Stimulated activated naive CD4-positive, alpha-beta T cell treated with Interleukin-2 at 50 U/mL for 16 hours (primary cell): ENCODE measurements at regions not wholly inside any gene's neighbourhood (a gene's known extent, or its start where the extent isn't known, plus 50 kb on each side); places are given as distances from the start of the nearest gene placed in this dataset.

Experiments used
- DNase-seq: peaks from one replicate; lab custom pipeline; 2025; lab: John Stamatoyannopoulos, UW

DNA sequence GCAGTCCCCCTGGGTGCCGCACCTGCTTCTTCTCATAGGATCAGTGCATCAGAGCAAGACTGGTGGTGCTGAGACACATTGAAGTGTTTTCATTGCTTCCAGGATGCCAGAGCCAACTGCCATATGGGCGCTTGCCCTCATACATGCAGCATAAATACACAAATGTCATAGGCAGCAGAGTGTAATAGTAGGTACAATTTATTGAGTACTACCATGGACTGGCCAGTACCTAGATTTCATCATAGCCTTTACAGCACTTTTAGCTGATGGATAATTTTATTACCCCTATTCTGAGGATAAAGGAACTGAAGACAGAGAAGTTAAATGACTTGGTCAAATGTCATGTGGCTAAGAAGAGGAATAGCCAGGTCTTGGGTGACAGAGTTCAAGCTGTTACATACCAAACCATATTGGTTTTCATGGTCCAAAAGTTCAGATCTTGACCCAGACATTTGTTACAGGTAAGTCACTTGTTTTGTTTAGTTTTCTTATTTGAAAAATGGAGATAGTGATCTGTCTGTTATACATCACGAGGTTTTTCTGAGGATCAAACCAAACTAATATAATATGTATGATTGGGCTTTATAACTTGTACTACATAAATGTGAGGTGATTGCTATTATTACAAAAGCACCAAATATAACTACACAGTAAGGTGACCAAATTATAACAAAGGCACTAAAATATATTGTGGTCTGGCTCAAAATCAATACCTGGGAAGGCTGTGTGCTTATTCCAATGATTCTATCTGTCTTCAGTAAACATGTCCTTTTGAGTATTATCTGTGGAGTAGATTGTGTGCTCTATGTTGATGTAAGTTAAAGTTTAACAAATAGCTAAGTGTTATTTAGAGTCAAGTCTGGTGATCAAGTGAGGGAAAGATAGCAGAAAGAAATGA is 151.9 kb upstream of the CYRIA start:
- DNase-seq: no peak

DNA sequence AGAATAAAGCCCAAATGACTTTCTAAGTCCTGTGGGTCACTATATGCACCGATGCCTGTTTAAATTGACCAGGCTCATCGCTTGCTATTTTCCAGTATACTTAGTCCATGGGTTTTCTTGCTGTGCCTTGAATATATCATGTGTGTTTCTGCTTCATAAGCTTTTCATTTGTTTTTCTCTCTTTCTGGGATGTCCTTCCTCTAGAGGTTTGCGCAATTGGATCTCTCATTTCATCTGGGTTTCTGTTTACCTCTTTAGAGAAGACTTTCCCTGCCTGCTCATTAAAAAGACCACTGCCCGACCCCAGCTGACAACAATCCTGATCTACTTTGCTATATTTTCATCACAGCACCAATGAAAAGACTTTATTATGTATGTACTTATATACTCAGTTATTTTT is 150.9 kb upstream of the CYRIA start:
- DNase-seq: no peak

DNA sequence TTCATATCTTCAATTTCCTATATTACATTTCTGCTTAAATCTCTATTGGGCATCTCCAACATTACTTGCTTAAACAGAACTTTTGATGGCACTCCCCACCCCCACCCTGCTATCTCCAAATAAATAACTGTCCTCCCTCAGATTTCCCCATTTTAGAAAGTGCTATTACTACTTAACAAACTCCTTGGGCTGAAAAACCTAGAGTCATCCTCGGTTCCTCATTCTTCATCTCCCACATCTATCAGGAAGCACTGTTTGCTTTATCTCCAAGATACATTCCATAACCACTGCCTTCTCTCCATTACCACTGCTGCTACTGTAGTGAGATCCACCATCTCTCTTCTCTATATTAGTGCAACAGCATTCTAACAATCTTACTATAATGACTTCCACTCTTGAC is 150.4 kb upstream of the CYRIA start:
- no peak for DNase-seq

DNA sequence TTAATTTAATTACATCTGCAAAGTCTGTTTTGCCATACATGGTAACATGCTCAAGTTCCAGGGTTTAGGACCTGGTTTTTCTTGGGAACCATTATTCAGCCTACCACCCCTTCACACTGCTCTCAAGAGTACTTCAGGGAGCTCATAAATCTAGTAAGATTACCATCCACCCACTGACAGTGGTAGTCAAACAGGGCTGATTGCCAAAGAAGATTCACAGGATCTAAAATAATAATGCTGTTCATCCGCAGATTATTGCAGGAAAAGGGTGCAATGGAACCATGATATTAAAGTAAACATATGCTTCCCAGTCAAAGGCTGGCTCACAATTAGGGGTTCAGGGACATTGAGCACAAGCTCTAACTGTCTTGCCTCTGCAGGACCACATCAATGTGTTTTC is 148.0 kb upstream of the CYRIA start:
- no peak for DNase-seq

DNA sequence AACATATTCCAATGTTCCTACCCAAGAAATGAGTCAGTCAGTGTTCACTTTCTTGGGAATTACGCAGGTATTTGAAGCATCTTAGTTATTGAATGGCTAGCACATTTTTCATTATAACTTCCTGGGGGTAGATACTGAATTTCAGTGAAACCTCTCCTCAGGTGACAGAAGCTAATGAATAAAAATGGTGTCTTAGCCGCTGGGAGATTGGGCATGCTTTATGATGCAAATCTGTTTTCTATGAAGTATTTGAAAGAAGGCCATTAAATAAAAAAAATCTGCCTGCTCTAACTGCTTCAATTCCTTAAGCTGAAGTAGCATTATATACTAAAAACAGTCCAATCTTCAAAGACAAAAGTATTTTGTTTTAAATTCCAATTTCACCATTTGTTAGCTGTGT is 132.8 kb upstream of the CYRIA start:
- DNase-seq: no peak

DNA sequence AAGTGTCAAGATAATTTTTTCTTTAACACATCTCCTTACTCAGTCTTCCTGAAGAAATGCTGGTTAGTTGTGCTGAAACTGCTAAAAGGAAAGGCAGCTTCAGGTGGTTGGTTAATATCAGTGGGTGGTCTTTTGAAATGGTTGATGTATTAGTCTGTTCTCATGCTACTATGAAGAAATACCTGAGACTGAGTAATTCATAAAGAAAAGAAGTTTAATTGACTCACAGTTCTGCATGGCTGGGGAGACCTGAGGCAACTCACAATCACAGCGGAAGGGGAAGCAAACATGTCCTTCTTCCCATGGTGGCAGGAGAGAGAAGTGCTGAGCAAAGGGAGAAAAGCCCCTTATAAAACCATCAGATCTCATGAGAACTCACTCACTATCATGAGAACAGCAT is 125.9 kb upstream of the CYRIA start:
- DNase-seq: no peak

DNA sequence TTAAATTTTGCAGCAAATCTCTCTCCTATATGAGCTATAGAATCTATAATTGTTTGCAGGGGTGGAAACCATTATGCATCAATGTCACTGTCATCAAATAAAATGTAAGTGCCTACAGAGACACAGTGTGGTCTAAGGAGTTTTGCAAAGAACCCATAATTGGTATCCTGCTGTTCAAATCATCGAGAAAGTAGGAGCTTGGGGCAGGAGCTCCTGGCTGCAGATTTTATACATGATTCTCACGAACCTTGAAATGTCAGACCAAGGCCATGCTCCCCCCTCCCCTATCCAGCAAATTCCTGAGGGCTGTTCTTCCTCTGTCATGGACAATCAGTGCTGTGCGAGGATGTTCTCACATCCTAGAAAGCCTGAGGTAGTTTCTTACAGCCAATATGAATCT is 119.5 kb upstream of the CYRIA start:
- DNase-seq: no peak

DNA sequence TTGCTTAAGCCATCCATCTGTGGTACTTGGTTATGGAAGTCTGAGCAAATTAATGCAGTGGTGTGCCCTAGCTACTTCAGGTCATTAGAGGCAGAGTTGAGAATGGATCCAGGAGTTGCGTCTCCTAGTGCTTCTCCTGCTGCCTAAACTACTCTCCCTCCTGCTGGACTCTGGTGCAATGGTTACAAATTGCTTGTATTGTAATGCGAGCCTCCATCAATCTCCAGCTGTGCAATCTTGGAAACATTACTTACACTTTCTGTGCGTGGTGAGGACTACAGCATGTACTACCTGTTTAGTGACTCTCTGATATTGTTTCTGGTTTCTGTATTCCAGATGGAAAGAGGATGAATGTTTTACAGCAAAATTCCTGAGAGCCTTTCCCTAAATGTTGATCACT is 119.0 kb upstream of the CYRIA start:
- DNase-seq: no peak

DNA sequence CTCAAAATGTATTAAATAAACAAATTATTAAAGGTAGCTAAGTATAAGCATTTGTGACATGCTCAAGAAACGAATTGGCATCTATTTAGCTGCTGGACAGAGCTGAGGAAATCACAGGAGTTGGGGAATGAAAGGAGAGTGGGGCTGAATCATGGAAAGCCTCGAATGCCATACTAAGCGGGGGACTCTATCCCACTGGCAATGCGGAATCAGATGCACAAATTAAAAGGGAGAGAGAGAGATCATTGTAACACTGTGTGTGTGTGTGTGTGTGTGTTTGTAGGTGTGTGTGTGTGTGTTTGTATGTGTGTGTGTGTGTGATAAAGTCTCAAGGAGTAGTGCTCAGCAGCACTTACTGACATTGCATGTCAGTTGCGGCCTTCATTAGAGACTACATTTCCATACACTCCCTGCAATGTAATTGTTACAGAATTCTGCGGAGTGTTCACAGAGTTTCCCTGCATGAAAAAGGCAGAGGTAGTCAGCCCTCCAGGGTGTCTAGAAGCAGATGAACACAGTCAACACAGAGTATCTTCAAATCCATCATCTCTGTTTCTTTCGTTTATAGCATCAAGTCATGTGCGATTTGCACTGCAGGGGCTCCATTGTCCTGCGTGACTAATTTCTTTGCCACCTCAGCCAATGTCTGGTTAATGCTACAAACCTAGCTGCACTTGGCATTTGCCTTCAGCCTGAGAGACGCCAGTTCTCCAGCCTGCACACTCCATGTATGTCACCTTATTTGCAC is 111.7 kb upstream of the CYRIA start:
- no peak for DNase-seq

DNA sequence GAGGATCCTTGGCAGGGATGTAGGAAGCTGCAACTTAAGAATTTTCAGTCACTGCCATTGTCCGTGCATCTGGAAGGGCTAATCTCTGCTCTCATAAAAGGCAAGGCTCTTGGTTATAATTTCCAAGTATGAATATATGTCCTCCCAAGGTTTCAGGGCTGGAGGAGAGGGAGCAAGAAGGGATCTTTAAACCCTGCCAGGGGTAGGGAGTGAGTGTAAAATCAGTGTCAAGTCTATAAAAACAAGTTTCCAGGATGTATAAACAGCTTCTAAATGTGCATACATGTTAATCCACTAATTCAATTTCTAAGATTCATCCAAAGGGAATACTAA is 110.2 kb upstream of the CYRIA start:
- DNase-seq: no peak

DNA sequence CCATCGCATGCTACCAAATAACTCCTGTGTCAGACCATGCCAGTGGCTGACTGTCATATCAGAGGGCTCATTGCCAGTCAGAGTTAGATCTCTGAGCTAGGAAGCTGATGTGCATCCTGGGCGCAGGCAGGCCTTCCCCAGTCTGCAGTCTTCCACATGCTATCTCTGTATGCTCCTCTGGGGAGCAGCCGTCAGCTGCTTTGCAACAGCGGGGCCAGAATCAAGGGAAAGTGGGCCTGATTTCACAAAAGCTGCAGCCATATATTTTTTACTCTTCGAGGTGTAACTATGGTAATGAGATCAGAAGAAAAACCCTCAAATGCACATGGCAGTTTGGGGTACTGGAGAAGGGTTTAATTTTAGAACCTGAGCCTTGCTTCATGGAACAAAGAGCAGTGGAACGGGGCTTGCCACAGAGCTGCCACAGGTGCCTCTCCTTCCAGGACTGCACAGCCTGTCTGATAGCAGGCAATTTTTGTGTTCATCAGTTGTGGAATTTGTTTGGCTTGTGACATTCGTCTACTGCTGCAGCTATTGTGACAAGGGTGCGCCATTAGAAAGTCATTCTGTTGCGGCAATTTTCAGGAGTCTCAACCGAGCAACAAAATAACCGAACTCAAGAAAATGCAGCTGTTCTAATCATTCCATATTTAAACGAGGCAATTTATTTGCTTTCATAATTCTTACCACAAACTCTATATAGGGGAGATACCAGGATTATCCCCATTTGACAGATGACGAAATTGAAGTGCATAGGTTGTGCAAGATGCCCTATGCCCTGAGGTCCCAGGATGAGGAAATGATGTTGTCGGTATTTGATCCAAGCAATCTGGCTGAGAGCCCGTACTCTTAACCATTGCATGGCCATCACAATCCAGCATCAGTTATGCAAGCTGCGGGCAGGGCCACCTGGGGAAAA is 109.6 kb upstream of the CYRIA start:
- no peak for DNase-seq

DNA sequence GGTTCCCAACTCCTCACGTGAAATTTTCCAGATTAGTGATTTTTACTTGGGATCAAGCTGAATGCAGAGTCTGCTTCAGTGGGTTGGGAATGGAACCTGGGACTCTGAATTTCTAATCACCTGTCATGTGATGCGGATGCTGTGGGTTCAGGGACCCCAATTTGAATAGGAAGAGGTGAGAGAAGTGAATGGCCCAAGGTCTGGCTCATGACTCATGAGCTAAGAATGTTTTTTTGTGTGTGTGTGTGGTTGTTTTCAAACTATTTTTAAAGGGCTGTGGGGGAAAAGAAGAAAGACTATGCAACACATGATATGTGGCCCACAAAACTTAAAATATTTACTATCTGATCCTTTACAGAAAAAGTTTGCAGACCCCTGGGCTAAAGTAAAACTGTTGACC is 108.5 kb upstream of the CYRIA start:
- no peak for DNase-seq

DNA sequence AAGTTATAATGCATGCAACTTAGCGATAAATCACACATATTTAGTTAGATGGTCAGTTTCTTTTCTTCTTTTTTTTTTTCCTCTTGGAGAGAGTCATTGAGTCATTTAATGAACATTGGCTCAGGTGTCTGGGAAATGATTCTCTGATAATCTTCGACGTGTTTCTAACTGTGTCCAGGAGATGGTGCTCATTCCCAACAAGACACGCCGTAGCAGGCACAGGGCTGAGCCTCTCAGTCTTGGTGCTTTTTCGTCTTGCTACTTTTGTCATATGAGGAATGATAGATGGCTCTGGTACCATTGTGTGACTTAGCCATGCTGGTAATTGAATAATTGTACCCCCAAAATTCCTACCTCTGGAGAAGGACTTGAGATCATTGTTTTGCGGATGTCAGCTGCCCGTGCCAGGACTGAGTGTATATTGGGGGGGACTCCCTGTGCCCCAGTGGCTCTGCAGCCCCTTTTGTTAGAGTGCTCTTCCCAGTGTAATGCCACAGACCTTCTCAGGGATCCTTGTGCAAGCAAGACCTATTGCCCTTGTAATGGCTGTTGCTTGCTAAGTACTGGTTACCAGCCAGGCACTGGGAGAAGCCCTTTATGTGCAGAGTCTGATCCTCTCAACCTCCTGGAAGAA is 107.6 kb upstream of the CYRIA start:
- no peak for DNase-seq

DNA sequence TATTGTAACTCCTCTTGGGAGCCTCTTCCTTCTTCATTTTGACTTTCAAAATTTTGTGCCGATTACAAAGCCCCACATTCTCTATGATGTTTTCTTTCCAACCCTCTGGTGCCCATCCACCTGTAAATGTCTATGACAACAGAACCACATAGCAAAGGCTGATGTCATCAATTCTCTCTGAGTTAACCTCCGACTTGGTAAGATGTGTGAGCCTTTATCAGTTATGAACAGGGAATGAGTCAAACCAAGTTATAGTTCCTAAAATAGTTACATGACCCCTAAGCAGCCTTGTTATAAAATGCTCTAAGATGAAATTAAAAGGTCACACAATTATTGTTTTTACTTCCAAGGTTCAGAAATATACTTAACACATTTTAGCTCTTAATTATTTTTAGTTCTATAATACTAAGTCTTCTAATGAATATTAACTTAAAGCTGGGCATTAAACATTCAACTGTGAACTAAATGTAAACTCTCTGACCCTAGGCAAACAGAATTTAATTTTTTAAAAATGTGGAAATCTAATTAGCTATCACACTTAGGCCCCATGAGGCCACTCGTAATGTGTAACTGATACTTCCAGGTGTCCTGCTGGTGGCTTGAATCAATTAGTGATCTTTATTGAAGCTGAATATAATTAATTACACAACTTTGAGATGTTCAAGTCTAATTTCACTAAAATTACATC is 102.3 kb upstream of the CYRIA start:
- DNase-seq: no peak

DNA sequence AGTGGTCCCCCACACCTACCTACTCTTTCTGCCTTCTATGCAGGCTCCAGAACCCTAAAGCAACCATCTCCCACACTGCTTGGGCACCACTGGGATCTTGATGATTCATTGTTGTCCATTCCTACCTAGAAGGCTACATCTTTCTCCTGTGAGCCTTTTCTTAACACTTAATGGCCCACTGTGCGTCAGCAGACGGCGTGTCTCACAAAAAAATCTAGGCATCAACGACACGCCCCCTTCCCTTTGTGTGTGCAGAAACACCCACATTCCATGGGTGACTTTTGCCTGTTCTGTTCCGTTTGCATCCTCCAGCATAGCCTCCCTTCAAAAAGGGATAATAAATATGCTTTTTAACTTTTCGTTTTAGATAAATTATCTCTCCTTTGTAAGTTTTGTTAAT is 99.7 kb upstream of the CYRIA start:
- no peak for DNase-seq

DNA sequence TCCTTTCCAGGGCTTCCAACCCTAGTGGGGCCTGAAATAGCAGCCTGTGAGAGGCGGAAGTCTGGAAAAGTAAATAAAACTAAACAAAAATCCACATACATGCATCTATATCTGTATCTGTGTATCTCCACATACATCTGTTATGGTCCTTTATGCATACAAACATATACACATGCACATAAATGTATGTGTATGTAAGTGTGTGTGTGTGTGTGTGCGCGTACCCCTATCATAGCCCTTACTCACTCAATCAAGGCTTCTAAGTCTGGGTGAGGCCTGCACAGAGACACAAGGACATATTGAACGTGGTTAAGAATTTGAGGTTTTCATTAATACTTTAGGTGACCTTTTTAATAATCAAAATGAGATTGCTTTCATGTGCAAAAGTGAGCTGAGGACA is 98.9 kb upstream of the CYRIA start:
- no peak for DNase-seq

DNA sequence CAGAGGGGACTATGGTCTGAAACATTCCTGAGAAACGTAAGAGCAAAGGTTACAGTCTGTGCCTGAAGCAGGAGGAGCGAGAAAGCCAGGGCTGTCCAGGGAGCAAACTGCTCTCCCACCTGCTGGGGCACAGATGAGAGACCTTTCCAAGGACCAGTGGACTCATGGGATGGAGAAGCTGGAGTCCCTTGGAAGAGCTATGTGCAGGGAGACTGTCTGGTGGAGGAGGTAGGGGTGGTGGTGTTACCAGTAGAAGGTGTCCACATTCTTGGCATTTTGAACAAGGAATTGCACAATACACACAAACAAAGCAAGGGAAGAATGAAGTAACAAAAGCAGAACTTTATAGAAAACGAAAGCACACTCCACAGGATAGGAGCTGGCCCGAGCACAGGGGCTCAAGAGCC is 97.9 kb upstream of the CYRIA start:
- DNase-seq: no peak

DNA sequence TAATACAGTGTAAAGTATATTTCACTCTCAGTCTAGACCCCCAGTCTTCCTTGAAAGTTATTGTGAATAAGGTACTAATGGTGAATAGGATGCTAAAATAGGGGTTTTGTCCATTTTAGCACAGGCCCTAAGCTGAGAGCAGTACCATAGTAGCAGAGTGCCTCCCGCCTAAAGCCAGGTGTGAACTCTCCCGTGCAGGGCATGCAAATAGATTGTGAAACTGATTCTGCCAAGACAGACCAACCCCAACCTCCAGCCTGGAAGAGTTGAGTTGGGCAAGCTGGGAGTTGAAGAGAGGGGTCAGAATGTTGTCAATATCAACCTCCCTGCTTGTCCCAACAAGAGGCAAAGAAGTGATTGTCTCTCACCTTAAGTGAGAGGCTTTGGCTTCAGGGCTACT is 97.4 kb upstream of the CYRIA start:
- DNase-seq: no peak

DNA sequence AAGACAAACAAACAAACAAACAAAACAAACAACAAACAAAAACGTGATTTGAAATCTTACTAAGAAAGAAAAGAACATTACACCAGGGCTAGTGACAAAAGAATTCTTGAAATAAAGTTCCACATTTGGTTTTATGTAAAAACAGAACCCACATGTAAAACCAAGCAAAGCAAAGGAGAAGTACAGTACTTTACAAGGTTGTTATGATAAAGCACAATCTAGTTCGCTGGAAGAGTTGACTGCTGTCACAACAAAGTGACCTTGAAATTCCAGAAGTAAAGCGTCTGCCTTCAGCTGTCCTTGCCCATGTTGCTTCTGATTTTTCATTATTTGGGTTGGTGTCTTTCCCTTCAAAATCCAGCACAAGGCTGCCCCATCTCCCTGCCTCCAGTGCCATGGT is 94.8 kb upstream of the CYRIA start:
- no peak for DNase-seq

DNA sequence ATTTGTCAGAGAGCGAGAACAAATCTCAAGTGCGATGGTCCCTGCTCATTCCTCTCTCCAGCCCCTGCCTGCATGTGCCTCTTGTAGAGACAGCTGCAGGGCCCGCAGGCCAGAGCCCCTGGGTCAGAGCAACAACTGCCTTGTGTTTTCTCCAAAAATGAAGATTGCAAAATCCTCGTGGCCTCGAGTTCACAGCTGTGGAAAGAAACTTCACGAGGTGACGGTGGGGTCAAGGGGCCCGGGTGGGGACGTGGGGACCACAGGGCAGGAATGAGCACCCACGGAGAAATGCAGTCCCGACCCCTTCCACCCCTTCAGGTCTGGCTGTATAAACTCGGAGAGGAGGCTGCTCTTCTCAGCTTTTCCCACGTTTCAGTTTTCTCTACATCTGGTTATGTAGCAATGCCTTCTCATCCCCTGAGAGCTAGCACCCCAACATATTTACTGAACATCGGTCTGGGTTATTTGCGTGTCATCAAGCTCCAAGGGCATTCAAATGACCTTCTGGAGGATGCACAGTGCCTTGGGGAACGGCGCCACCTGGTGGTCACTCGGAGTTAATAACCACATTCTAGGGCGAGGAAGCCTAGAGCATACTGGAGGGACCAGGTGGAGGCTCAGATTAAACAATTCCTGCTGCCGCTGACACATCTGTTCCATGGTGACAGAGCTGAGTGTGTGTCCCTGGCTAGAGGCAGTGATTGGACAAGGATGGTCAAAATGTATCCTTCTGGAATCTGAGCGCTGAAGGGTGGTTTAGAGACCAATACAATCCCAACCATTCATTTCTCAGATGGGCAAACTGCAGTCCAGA is 91.4 kb upstream of the CYRIA start:
- peak; percentile 16 for DNase-seq

DNA sequence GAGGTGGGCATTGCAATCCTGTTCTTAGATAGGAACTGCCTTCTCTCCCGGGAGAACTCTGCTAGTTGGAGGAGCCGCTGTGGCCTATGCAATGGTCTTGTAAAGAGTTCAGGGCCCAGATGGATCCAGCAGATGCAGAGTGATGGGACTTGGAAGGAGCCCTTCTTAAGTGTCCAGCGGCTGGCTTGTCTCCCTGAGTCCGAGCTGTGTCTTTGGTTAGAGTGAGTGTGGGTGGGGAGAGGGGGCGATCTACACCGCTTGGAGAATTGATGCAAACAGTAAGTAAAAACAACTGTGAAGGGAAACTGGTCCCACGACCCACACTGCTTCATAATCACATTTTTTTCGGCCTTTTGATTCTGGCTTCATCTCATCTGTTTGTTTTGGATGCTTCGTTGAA is 89.8 kb upstream of the CYRIA start:
- DNase-seq: no peak
